GM12878 (cell line): ENCODE measurements at regions not wholly inside any gene's neighbourhood (a gene's known extent, or its start where the extent isn't known, plus 50 kb on each side); places are given as distances from the start of the nearest gene placed in this dataset.
A peak's percentile ranks its signal among the peaks of the same experiment; 100 is the strongest.

Experiments
- ATAC-seq: fragments of 200-7000 bp; cut with Tn5 transposase; 3 replicates; pipeline ENCODE4 v1.9.1; 2020; ENCODE audit warnings: mild to moderate bottlenecking, moderate library complexity
- BruUV-seq: library from RNA; stranded (reverse); fragments of 400-500 nt; replicated peaks from 2 replicates; lab custom pipeline; 2021; lab: Mats Ljungman, UMichigan
- CTCF ChIA-PET: fragments of 300-600 bp; sonication (Branson Sonifier 250); formaldehyde crosslinking; extraction: SDS; loops from one replicate; lab custom pipeline; 2021; ENCODE audit warnings: inconsistent platforms; lab: Yijun Ruan, JAX
- POLR2A ChIA-PET: fragments of 350-600 bp; formaldehyde crosslinking; extraction: SDS; loops from one replicate; lab custom pipeline; 2021; ENCODE audit warnings: inconsistent platforms; lab: Charles Lee
- RAD21 ChIA-PET: fragments of 300-600 bp; sonication (Branson Sonifier 250); formaldehyde crosslinking; loops from one replicate; lab custom pipeline; 2023; ENCODE audit warnings: antibody characterized with exemption; ENCODE audit not compliant: unreplicated experiment; lab: Charles Lee
- SMC1A ChIA-PET: fragments of 300-600 bp; sonication (Branson Sonifier 250); formaldehyde crosslinking; loops from one replicate; lab custom pipeline; 2023; ENCODE audit not compliant: unreplicated experiment, uncharacterized antibody; lab: Charles Lee
- DNase-seq: peaks from one replicate; pipeline ENCODE4 v3.0.0-alpha.2; 2011; ENCODE audit warnings: low read depth, low spot score
- FAIRE-seq: peaks from 3 replicates; lab custom pipeline; 2011; peaks lifted over from hg19 to GRCh38; lab: Jason Lieb, UNC
- H2AFZ ChIP-seq: 2 replicates; pipeline ENCODE4 v1.6.0; 2011; ENCODE audit warnings: low read depth, low read length, control low read depth; ENCODE audit not compliant: control insufficient read depth
- H3K27ac ChIP-seq: 2 replicates; pipeline ENCODE4 v1.5.1; 2011; ENCODE audit warnings: control low read depth; ENCODE audit not compliant: control insufficient read depth, insufficient read depth
- H3K27me3 ChIP-seq, 2 experiments: replicated peaks in 1 of 2; 2 replicates each; pipeline versions ENCODE4 v1.6.0 to v1.6.1; 2011; ENCODE audit warnings: low read length in 1 of 2; ENCODE audit not compliant: control insufficient read depth in 2 of 2, insufficient read depth in 2 of 2
- H3K36me3 ChIP-seq, 2 experiments: 2 replicates each; pipeline ENCODE4 v1.5.1; 2011; ENCODE audit warnings: low read length in 1 of 2; ENCODE audit not compliant: control insufficient read depth in 2 of 2, insufficient read depth in 2 of 2
- H3K4me1 ChIP-seq: 2 replicates; pipeline ENCODE4 v1.6.1; 2011; ENCODE audit warnings: mild to moderate bottlenecking, low read length, moderate library complexity, mixed read lengths; ENCODE audit not compliant: control insufficient read depth, insufficient read depth
- H3K4me2 ChIP-seq: 2 replicates; pipeline ENCODE4 v1.6.0; 2011; ENCODE audit warnings: control low read depth; ENCODE audit not compliant: control insufficient read depth, insufficient read depth
- H3K4me3 ChIP-seq: fragments of 200-600 bp; sonication (generic); 2 replicates; pipeline ENCODE4 v1.5.1; 2016
- H3K79me2 ChIP-seq: 2 replicates; pipeline ENCODE4 v1.6.0; 2011; ENCODE audit warnings: low read length; ENCODE audit not compliant: control insufficient read depth, insufficient read depth
- H3K9ac ChIP-seq: 2 replicates; pipeline ENCODE4 v1.8.0; 2011; ENCODE audit warnings: low read length, control low read depth, mixed read lengths; ENCODE audit not compliant: control insufficient read depth, insufficient read depth
- H3K9me3 ChIP-seq: replicated peaks from 3 replicates; pipeline ENCODE4 v1.5.1; 2011; ENCODE audit warnings: mild to moderate bottlenecking, low read length; ENCODE audit not compliant: control insufficient read depth, insufficient read depth
- H4K20me1 ChIP-seq: 2 replicates; pipeline ENCODE4 v1.6.0; 2011; ENCODE audit not compliant: control insufficient read depth, insufficient read depth
- BACH1 ChIP-seq: fragments of 450-650 bp; IDR thresholded peaks from 2 replicates; pipeline ENCODE4 v1.6.1; 2017; ENCODE audit warnings: mild to moderate bottlenecking, borderline replicate concordance
- CBFB ChIP-seq: IDR thresholded peaks from 2 replicates; pipeline ENCODE4 v1.6.1; 2016; ENCODE audit warnings: antibody characterized with exemption, low read depth
- CTCF ChIP-seq, 3 experiments: IDR thresholded peaks in 2 of 3; conservative IDR thresholded peaks in 1 of 3; 2 replicates each; pipeline ENCODE4 v1.5.1; 2011; ENCODE audit warnings: low read depth in 3 of 3, low read length in 3 of 3, mild to moderate bottlenecking in 3 of 3, control low read depth in 2 of 3, moderate library complexity in 2 of 3, inconsistent platforms in 1 of 3, mixed read lengths in 1 of 3; ENCODE audit not compliant: control insufficient read depth in 2 of 3, insufficient read depth in 1 of 3; ENCODE audit errors: extremely low read depth in 1 of 3
- E2F4 ChIP-seq: IDR thresholded peaks from 2 replicates; pipeline ENCODE4 v1.6.1; 2012; ENCODE audit warnings: low read depth, low read length, improper control_type of control experiment
- KAT2A ChIP-seq: conservative IDR thresholded peaks from 2 replicates; pipeline ENCODE4 v1.6.1; 2011; ENCODE audit warnings: low read depth, low read length; ENCODE audit not compliant: control insufficient read depth
- MEF2A ChIP-seq: IDR thresholded peaks from 2 replicates; pipeline ENCODE4 v1.6.1; 2011; ENCODE audit warnings: low read depth, mild to moderate bottlenecking, low read length, moderate library complexity; ENCODE audit not compliant: insufficient read depth
- MEF2B ChIP-seq: fragments of 450-650 bp; IDR thresholded peaks from 2 replicates; pipeline ENCODE4 v1.6.1; 2018; ENCODE audit warnings: mild to moderate bottlenecking, moderate library complexity; ENCODE audit not compliant: partially characterized antibody, poor library complexity, severe bottlenecking
- SRF ChIP-seq, 2 experiments: IDR thresholded peaks; 2 replicates each; pipeline ENCODE4 v1.6.1; 2011; ENCODE audit warnings: low read depth in 2 of 2, low read length in 2 of 2, mild to moderate bottlenecking in 1 of 2, moderate library complexity in 1 of 2
- WGBS: methylation state at CpG from one replicate; pipeline ENCODE4 v1.1.6; 2016; ENCODE audit warnings: low lambda C conversion rate; ENCODE audit not compliant: insufficient replicate concordance, insufficient coverage; ENCODE audit errors: missing lambda C conversion rate; 5-methylcytosine and 5-hydroxymethylcytosine counted together
- in situ Hi-C: fragments of 300-500 bp; cut with MboI; formaldehyde crosslinking; loops from 9 replicates; pipeline ENCODE4 v1.14.3; 2018; ENCODE audit warnings: mixed read lengths
- intact Hi-C: fragments of 100-400 bp; cut with micrococcal nuclease; formaldehyde crosslinking; loops from one replicate; pipeline ENCODE4 v1.14.2; 2022; ENCODE audit not compliant: unreplicated experiment
- TF ChIP-seq, protein P1 (sequence below): fragments of 450-650 bp; IDR thresholded peaks from 2 replicates; pipeline ENCODE4 v1.6.1; 2016; ENCODE audit warnings: mild to moderate bottlenecking, moderate library complexity, borderline replicate concordance

DNA sequence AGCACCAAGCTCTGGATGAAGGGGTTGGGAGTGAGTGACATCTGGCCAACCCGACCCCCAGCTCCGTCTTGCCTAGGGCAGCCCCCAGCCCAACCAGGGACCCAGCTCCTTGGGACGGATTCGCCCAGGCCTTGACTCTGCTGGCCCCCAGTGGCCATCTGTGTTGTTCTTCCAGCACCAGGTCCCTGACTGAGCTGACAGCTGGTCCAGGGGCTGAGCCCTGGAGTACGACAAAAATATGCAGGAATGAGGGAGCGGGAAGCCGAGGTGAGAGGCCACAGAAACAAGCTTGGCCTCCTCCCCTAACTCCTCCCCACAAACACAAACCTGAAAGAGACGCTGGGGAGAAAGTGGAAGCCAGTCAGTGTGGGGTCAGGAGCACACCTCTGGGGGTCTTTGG, 55.0 kb upstream of the PAX7 start:
- Histone ChIP-seq H3K9ac (no peak overlapping the region), H3K79me2 (no peaks in the 10 kb centered on the region), H2AFZ (no peak overlapping the region), H3K27me3 (no peaks in the 10 kb centered on the region), H3K36me3 (no peaks in the 10 kb centered on the region), H3K27ac (no peak overlapping the region), H3K9me3 (no peaks in the 10 kb centered on the region), H3K4me3 (no peak overlapping the region), H3K4me2 (no peak overlapping the region), H4K20me1 (no peaks in the 10 kb centered on the region), H3K4me1 (no peaks in the 10 kb centered on the region)
- BruUV-seq, result no TSS peak
- POLR2A ChIA-PET, result no interaction called here
- SMC1A ChIA-PET, result interaction anchor here (1.2 kb wide), 1 partner anchor 13 kb away, joined by 3 read pairs; no protein-coding TSS in a partner anchor
- RAD21 ChIA-PET, result no interaction called here
- no peak for FAIRE-seq
- peak in 1 of 3 experiments; percentile 8; a peak in 1 of 6 replicates for TF ChIP-seq CTCF (IDR thresholded peaks at IDR 0.05 in 2 of 3, conservative IDR thresholded peaks at IDR 0.05 in 1 of 3; ENCODE audit: control insufficient read depth in 2 of 3, extremely low read depth in 1 of 3, insufficient read depth in 1 of 3, low read depth in 3 of 3, low read length in 3 of 3)
- TF ChIP-seq BACH1, result no peak
- no peak for TF ChIP-seq SRF (IDR thresholded peaks at IDR 0.05; ENCODE audit: low read depth in 2 of 2, low read length in 2 of 2)
- TF ChIP-seq KAT2A, result no peak
- ATAC-seq, result no peak
- WGBS, result 23% methylated on average over 8 of the region's 8 CpGs
- no peak for DNase-seq
- CTCF ChIA-PET, result interaction anchor here (1.3 to 1.5 kb wide), 2 partner anchors 22 to 914 kb away, joined by 3 to 9 read pairs; no protein-coding TSS in a partner anchor
- in situ Hi-C loops, result no loop called here
- intact Hi-C loops, result no loop called here

DNA sequence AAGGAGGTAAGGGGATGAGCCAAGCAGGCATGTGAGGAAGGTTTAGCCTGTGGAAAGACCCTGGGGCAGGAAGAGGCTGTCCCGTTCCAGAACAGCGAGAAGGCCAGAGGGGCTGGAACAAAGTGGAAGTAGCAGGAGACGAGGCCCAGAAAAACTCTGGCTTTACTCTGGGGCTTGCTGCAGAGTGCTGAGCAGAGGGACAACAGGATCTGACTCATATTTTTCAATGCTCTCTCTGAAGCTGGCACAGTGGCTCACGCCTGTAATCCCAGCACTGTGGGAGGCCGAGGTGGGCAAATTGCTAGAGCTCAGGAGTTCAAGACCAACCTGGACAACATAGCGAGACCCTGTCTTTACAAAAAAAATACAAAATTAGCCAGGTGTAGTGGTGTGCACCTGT, 52.4 kb upstream of the PAX7 start:
- H3K36me3 ChIP-seq, result no peaks in the 10 kb centered on the region
- ATAC-seq (no peak), FAIRE-seq (no peak), DNase-seq (no peak)
- H3K4me1 ChIP-seq, result no peaks in the 10 kb centered on the region
- no peaks in the 10 kb centered on the region for H4K20me1 ChIP-seq
- BruUV-seq, result no TSS peak
- H2AFZ ChIP-seq, result no peak overlapping the region
- ChIA-PET RAD21 (interaction anchor here (0.6 to 1.1 kb wide), 2 partner anchors 19 to 898 kb away, joined by 3 read pairs; no protein-coding TSS in a partner anchor), POLR2A (interaction anchor here (0.6 kb wide), 1 partner anchor 16 kb away, joined by 4 read pairs; no protein-coding TSS in a partner anchor), CTCF (interaction anchor here (1.0 kb wide), 1 partner anchor 311 kb away, joined by 3 read pairs; no protein-coding TSS in a partner anchor), SMC1A (interaction anchor here (0.7 kb wide), 1 partner anchor 218 kb away, joined by 3 read pairs; no protein-coding TSS in a partner anchor)
- no peak overlapping the region for H3K27ac ChIP-seq
- no peaks in the 10 kb centered on the region for H3K9me3 ChIP-seq
- in situ Hi-C loops (no loop called here), intact Hi-C loops (no loop called here)
- WGBS, result 36% methylated on average over 6 of the region's 6 CpGs
- no peaks in the 10 kb centered on the region for H3K79me2 ChIP-seq
- H3K4me3 ChIP-seq, result no peak overlapping the region
- no peaks in the 10 kb centered on the region for H3K27me3 ChIP-seq
- H3K4me2 ChIP-seq, result no peak overlapping the region
- no peak overlapping the region for H3K9ac ChIP-seq
- no peak for TF ChIP-seq MEF2B
- TF ChIP-seq CBFB, result no peak
- TF ChIP-seq, protein P1, sequence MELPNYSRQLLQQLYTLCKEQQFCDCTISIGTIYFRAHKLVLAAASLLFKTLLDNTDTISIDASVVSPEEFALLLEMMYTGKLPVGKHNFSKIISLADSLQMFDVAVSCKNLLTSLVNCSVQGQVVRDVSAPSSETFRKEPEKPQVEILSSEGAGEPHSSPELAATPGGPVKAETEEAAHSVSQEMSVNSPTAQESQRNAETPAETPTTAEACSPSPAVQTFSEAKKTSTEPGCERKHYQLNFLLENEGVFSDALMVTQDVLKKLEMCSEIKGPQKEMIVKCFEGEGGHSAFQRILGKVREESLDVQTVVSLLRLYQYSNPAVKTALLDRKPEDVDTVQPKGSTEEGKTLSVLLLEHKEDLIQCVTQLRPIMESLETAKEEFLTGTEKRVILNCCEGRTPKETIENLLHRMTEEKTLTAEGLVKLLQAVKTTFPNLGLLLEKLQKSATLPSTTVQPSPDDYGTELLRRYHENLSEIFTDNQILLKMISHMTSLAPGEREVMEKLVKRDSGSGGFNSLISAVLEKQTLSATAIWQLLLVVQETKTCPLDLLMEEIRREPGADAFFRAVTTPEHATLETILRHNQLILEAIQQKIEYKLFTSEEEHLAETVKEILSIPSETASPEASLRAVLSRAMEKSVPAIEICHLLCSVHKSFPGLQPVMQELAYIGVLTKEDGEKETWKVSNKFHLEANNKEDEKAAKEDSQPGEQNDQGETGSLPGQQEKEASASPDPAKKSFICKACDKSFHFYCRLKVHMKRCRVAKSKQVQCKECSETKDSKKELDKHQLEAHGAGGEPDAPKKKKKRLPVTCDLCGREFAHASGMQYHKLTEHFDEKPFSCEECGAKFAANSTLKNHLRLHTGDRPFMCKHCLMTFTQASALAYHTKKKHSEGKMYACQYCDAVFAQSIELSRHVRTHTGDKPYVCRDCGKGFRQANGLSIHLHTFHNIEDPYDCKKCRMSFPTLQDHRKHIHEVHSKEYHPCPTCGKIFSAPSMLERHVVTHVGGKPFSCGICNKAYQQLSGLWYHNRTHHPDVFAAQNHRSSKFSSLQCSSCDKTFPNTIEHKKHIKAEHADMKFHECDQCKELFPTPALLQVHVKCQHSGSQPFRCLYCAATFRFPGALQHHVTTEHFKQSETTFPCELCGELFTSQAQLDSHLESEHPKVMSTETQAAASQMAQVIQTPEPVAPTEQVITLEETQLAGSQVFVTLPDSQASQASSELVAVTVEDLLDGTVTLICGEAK, result no peak
- TF ChIP-seq MEF2A, result no peak
- TF ChIP-seq E2F4, result no peak
